Neural cell (in vitro differentiated cells): ENCODE measurements at regions not wholly inside any gene's neighbourhood (a gene's known extent, or its start where the extent isn't known, plus 50 kb on each side); places are given as distances from the start of the nearest gene placed in this dataset.

ENCODE experiments used
- CTCF ChIP-seq: fragments of 450-650 bp; IDR thresholded peaks from 2 replicates; pipeline ENCODE4 v1.5.1; 2014; ENCODE audit warnings: antibody characterized with exemption, mild to moderate bottlenecking, moderate library complexity; ENCODE audit not compliant: poor library complexity, severe bottlenecking
- REST ChIP-seq: IDR thresholded peaks from 2 replicates; pipeline ENCODE4 v1.6.1; 2012; ENCODE audit warnings: borderline replicate concordance

GRCh38 chr13:69603144-69603853 lies 504.3 kb upstream of the ATXN8OS start:
- TF ChIP-seq REST, result no peak
- TF ChIP-seq CTCF, result no peak
